ENCODE measurements at regions not wholly inside any gene's neighbourhood (a gene's known extent, or its start where the extent isn't known, plus 50 kb on each side); places are given as distances from the start of the nearest gene placed in this dataset.

- H3K27ac ChIP-seq (ENCODE audit: control insufficient read depth, insufficient read depth): no peak overlapping the region
- H4K20me1 ChIP-seq (ENCODE audit: control insufficient read depth, insufficient read depth): no peaks in the 10 kb centered on the region
- CTCF ChIA-PET: no interaction called here
- BruUV-seq (replicated peaks): no TSS peak
- no peak overlapping the region for H3K4me2 ChIP-seq (ENCODE audit: control insufficient read depth, insufficient read depth)
- POLR2A ChIA-PET: no interaction called here
- no peaks in the 10 kb centered on the region; a peak in 1 of 4 replicates for H3K27me3 ChIP-seq (replicated peaks in 1 of 2; ENCODE audit: control insufficient read depth in 2 of 2, insufficient read depth in 2 of 2, low read length in 1 of 2)
- no peak overlapping the region for H3K4me3 ChIP-seq
- no peaks in the 10 kb centered on the region for H3K9me3 ChIP-seq (replicated peaks; ENCODE audit: control insufficient read depth, insufficient read depth, low read length)
- DNase-seq (ENCODE audit: low read depth, low spot score) (no peak), ATAC-seq (no peak), FAIRE-seq (no peak)
- no peaks in the 10 kb centered on the region for H3K4me1 ChIP-seq (ENCODE audit: control insufficient read depth, insufficient read depth, low read length)
- SMC1A ChIA-PET (ENCODE audit: uncharacterized antibody, unreplicated experiment): no interaction called here
- H3K9ac ChIP-seq (ENCODE audit: control insufficient read depth, insufficient read depth, low read length): no peak overlapping the region
- RAD21 ChIA-PET (ENCODE audit: unreplicated experiment): no interaction called here
- no peak overlapping the region for H2AFZ ChIP-seq (ENCODE audit: control insufficient read depth, low read depth, low read length)
- no peaks in the 10 kb centered on the region for H3K79me2 ChIP-seq (ENCODE audit: control insufficient read depth, insufficient read depth, low read length)
- intact Hi-C loops (cut with micrococcal nuclease; ENCODE audit: unreplicated experiment) (no loop called here), in situ Hi-C loops (cut with MboI) (no loop called here)
- TF ChIP-seq CBX5 (IDR thresholded peaks at IDR 0.05; ENCODE audit: low read depth) (no peak), LARP7 (IDR thresholded peaks at IDR 0.05) (no peak), MYB (IDR thresholded peaks at IDR 0.05; ENCODE audit: borderline replicate concordance, low read depth, low read length) (no peak), RUNX3 (IDR thresholded peaks at IDR 0.05; ENCODE audit: low read length) (no peak), GABPA (IDR thresholded peaks at IDR 0.05; ENCODE audit: low read depth) (no peak), NFXL1 (IDR thresholded peaks at IDR 0.05; ENCODE audit: borderline replicate concordance) (no peak), ETV6 (conservative IDR thresholded peaks at IDR 0.05 in 1 of 2, IDR thresholded peaks at IDR 0.05 in 1 of 2; ENCODE audit: borderline replicate concordance in 1 of 2, low read depth in 1 of 2) (no peak), IRF5 (IDR thresholded peaks at IDR 0.05; ENCODE audit: borderline replicate concordance) (no peak), MEF2B (IDR thresholded peaks at IDR 0.05; ENCODE audit: partially characterized antibody, poor library complexity, severe bottlenecking) (no peak), MAX (IDR thresholded peaks at IDR 0.05; ENCODE audit: low read depth, low read length) (no peak), ZNF622 (IDR thresholded peaks at IDR 0.05) (no peak), WRNIP1 (IDR thresholded peaks at IDR 0.05; ENCODE audit: borderline replicate concordance, low read depth, low read length) (no peak), ZBTB11 (CRISPR knock-in tag; IDR thresholded peaks at IDR 0.05) (no peak), BCL3 (IDR thresholded peaks at IDR 0.05; ENCODE audit: borderline replicate concordance, insufficient read depth, low read depth, low read length, poor library complexity, severe bottlenecking) (no peak), GATAD2B (conservative IDR thresholded peaks at IDR 0.05; ENCODE audit: low read depth) (no peak), HDAC2 (IDR thresholded peaks at IDR 0.05) (no peak), IRF4 (IDR thresholded peaks at IDR 0.05; ENCODE audit: low read depth, low read length) (no peak), ZBED1 (IDR thresholded peaks at IDR 0.05; ENCODE audit: borderline replicate concordance) (no peak)
- no peaks in the 10 kb centered on the region for H3K36me3 ChIP-seq (ENCODE audit: control insufficient read depth in 2 of 2, insufficient read depth in 2 of 2, low read length in 1 of 2)
Observed at GRCh38 chr5:174479325-174479724, 245.1 kb upstream of the MSX2 start.

All from GM12878 (cell line).